OCI-LY7 (cell line): ENCODE measurements at regions not wholly inside any gene's neighbourhood (a gene's known extent, or its start where the extent isn't known, plus 50 kb on each side); places are given as distances from the start of the nearest gene placed in this dataset.

ENCODE experiments used
- BruUV-seq: library from RNA; stranded (reverse); fragments of 400-500 nt; replicated peaks from 2 replicates; lab custom pipeline; 2021; lab: Mats Ljungman, UMichigan
- CTCF ChIA-PET: fragments of 300-600 bp; sonication (Branson Sonifier 250); formaldehyde crosslinking; loops from one replicate; lab custom pipeline; 2022; ENCODE audit warnings: antibody characterized with exemption; ENCODE audit not compliant: unreplicated experiment; lab: Charles Lee
- POLR2A ChIA-PET: fragments of 300-600 bp; sonication (Branson Sonifier 250); formaldehyde crosslinking; loops from one replicate; lab custom pipeline; 2022; ENCODE audit warnings: antibody characterized with exemption; lab: Charles Lee
- DNase-seq: peaks from one replicate; pipeline ENCODE4 v3.0.0-alpha.2; 2015; ENCODE audit warnings: low spot score
- H2AFZ ChIP-seq: fragments of 200-600 bp; sonication (generic), shearing (Covaris generic); 2 replicates; pipeline ENCODE4 v1.6.1; 2014; ENCODE audit warnings: mild to moderate bottlenecking, antibody characterized with exemption, low read length, moderate library complexity
- H3K27ac ChIP-seq: fragments of 200-600 bp; sonication (generic); 2 replicates; pipeline ENCODE4 v1.5.1; 2014; ENCODE audit warnings: mixed run types, low read depth, mild to moderate bottlenecking, moderate library complexity, low read length, inconsistent platforms; ENCODE audit not compliant: poor library complexity, severe bottlenecking
- H3K36me3 ChIP-seq: fragments of 200-600 bp; sonication (generic); 2 replicates; pipeline ENCODE4 v1.6.1; 2014; ENCODE audit warnings: mild to moderate bottlenecking, antibody characterized with exemption, low read length, moderate library complexity, mixed read lengths; ENCODE audit not compliant: insufficient read depth
- H3K4me1 ChIP-seq: fragments of 200-600 bp; sonication (generic); 2 replicates; pipeline ENCODE4 v1.5.1; 2014; ENCODE audit warnings: mild to moderate bottlenecking, low read length; ENCODE audit not compliant: insufficient read depth, poor library complexity, severe bottlenecking
- H3K4me2 ChIP-seq: fragments of 200-600 bp; sonication (generic); 2 replicates; pipeline ENCODE4 v1.6.1; 2014; ENCODE audit warnings: mild to moderate bottlenecking, low read length
- H3K4me3 ChIP-seq: fragments of 200-600 bp; sonication (generic); 2 replicates; pipeline ENCODE4 v1.5.1; 2014; ENCODE audit warnings: mild to moderate bottlenecking, low read depth, low read length; ENCODE audit not compliant: poor library complexity, severe bottlenecking
- H3K79me2 ChIP-seq: fragments of 200-600 bp; sonication (generic); 2 replicates; pipeline ENCODE4 v1.6.1; 2016; ENCODE audit warnings: low read depth, mild to moderate bottlenecking, low read length, moderate library complexity, mixed read lengths; ENCODE audit not compliant: insufficient read depth
- H3K9me2 ChIP-seq: fragments of 200-600 bp; sonication (generic); 2 replicates; pipeline ENCODE4 v1.6.1; 2016; ENCODE audit warnings: mild to moderate bottlenecking, low read length, mixed read lengths; ENCODE audit not compliant: insufficient read depth
- H3K9me3 ChIP-seq: fragments of 200-600 bp; sonication (generic); 2 replicates; pipeline ENCODE4 v1.6.1; 2014; ENCODE audit warnings: mild to moderate bottlenecking, mixed run types, low read length, mixed read lengths
- H4K20me1 ChIP-seq: fragments of 200-600 bp; sonication (generic); 2 replicates; pipeline ENCODE4 v1.6.1; 2014; ENCODE audit warnings: mild to moderate bottlenecking, antibody characterized with exemption, low read length, moderate library complexity, mixed read lengths; ENCODE audit not compliant: insufficient read depth
- CTCF ChIP-seq: fragments of 200-600 bp; sonication (generic); conservative IDR thresholded peaks from 2 replicates; pipeline ENCODE4 v1.5.1; 2014; ENCODE audit warnings: mild to moderate bottlenecking, antibody characterized with exemption, low read length, moderate library complexity, mixed read lengths
- EZH2phosphoT487 ChIP-seq: fragments of 200-600 bp; sonication (generic); IDR thresholded peaks from 2 replicates; pipeline ENCODE4 v1.6.1; 2018; ENCODE audit warnings: low read depth, borderline replicate concordance, mild to moderate bottlenecking, mixed run types, antibody characterized with exemption, low read length, moderate library complexity, mixed read lengths
- intact Hi-C: fragments of 100-400 bp; cut with micrococcal nuclease; formaldehyde crosslinking; loops from one replicate; pipeline ENCODE4 v1.10.0; 2022; ENCODE audit not compliant: unreplicated experiment

- no peaks in the 10 kb centered on the region for H3K9me2 ChIP-seq
- no peaks in the 10 kb centered on the region for H3K4me1 ChIP-seq
- no peaks in the 10 kb centered on the region for H3K9me3 ChIP-seq
- intact Hi-C loops = no loop called here
- no peak overlapping the region for H3K27ac ChIP-seq
- H3K4me3 ChIP-seq = no peak overlapping the region
- DNase-seq = no peak
- no peaks in the 10 kb centered on the region for H4K20me1 ChIP-seq
- ChIA-PET POLR2A (interaction anchor here (0.6 to 0.7 kb wide), 2 partner anchors 47 to 82 kb away, joined by 3 read pairs; no protein-coding TSS in a partner anchor), CTCF (no interaction called here)
- BruUV-seq = no TSS peak
- H3K79me2 ChIP-seq = no peaks in the 10 kb centered on the region
- no peak for TF ChIP-seq CTCF
- no peak for TF ChIP-seq EZH2phosphoT487
- H3K36me3 ChIP-seq = no peaks in the 10 kb centered on the region
- no peak overlapping the region for H3K4me2 ChIP-seq
- H2AFZ ChIP-seq = no peak overlapping the region
These were observed 259.4 kb downstream of the STK31 start for GRCh38 chr7:23969443-23969842.

- ChIA-PET CTCF (no interaction called here), POLR2A (interaction anchor here (0.7 to 1.3 kb wide), 2 partner anchors 10 to 187 kb away, joined by 3 to 6 read pairs; no protein-coding TSS in a partner anchor)
- Histone ChIP-seq H2AFZ (no peak overlapping the region), H3K79me2 (no peaks in the 10 kb centered on the region), H3K27ac (no peak overlapping the region), H3K4me2 (no peak overlapping the region), H3K9me2 (no peaks in the 10 kb centered on the region), H3K9me3 (no peaks in the 10 kb centered on the region), H3K4me3 (no peak overlapping the region), H4K20me1 (no peaks in the 10 kb centered on the region), H3K36me3 (no peaks in the 10 kb centered on the region), H3K4me1 (no peaks in the 10 kb centered on the region)
- TF ChIP-seq EZH2phosphoT487 (no peak), CTCF (no peak)
- intact Hi-C loops = no loop called here
- BruUV-seq = no TSS peak
- DNase-seq = no peak
These were observed 260.2 kb downstream of the STK31 start for GRCh38 chr7:23970193-23970592.

GRCh38 chr7:23971031-23971430, 261.0 kb downstream of the STK31 start:
- ChIA-PET POLR2A (interaction anchor here (0.6 to 1.3 kb wide), 3 partner anchors 11 to 1926 kb away, joined by 3 to 6 read pairs (median 5); no protein-coding TSS in a partner anchor), CTCF (no interaction called here)
- Histone ChIP-seq H3K4me3 (no peak overlapping the region), H2AFZ (no peak overlapping the region), H3K27ac (no peak overlapping the region), H4K20me1 (no peaks in the 10 kb centered on the region), H3K9me2 (no peaks in the 10 kb centered on the region), H3K9me3 (no peaks in the 10 kb centered on the region), H3K79me2 (no peaks in the 10 kb centered on the region), H3K36me3 (no peaks in the 10 kb centered on the region), H3K4me1 (no peaks in the 10 kb centered on the region), H3K4me2 (no peak overlapping the region)
- BruUV-seq = no TSS peak
- no peak for DNase-seq
- intact Hi-C loops = no loop called here
- no peak for TF ChIP-seq EZH2phosphoT487
- TF ChIP-seq CTCF = no peak
